HepG2 (cell line): ENCODE measurements at regions not wholly inside any gene's neighbourhood (a gene's known extent, or its start where the extent isn't known, plus 50 kb on each side); places are given as distances from the start of the nearest gene placed in this dataset.
"Not testable (repeated sequence)": the region's sequence is repeated elsewhere in the genome, so short reads cannot be mapped to it uniquely, and the experiment has no call there.

Experiments
- FOSL2 ChIP-seq: sonication (generic); formaldehyde crosslinking; IDR thresholded peaks from 2 replicates; pipeline ENCODE4 v1.4.0; 2020; ENCODE audit warnings: missing genetic modification reagents
- GLI4 ChIP-seq: sonication (generic); formaldehyde crosslinking; IDR thresholded peaks from 2 replicates; pipeline ENCODE4 v1.5.1; 2020; ENCODE audit warnings: missing genetic modification reagents, mild to moderate bottlenecking, moderate library complexity, borderline replicate concordance
- HDAC2 ChIP-seq: sonication (generic); formaldehyde crosslinking; IDR thresholded peaks from 2 replicates; pipeline ENCODE4 v1.4.0; 2020; ENCODE audit warnings: missing genetic modification reagents
- HNF4A ChIP-seq: sonication (generic); formaldehyde crosslinking; IDR thresholded peaks from 2 replicates; pipeline ENCODE4 v1.4.0; 2020; ENCODE audit warnings: missing genetic modification reagents
- HNRNPL ChIP-seq: fragments of 200-400 bp; formaldehyde crosslinking; IDR thresholded peaks from 2 replicates; pipeline ENCODE4 v1.6.1; 2017; ENCODE audit warnings: mild to moderate bottlenecking, low read depth, low read length
- SMAD1 ChIP-seq: sonication (generic); formaldehyde crosslinking; IDR thresholded peaks from 2 replicates; pipeline ENCODE4 v1.4.0; 2020; ENCODE audit warnings: missing genetic modification reagents, low read depth, mild to moderate bottlenecking, borderline replicate concordance
- ZFY ChIP-seq: sonication (generic); formaldehyde crosslinking; IDR thresholded peaks from 2 replicates; pipeline ENCODE4 v1.4.0; 2020; ENCODE audit warnings: missing genetic modification reagents
- ZNF34 ChIP-seq: sonication (generic); formaldehyde crosslinking; IDR thresholded peaks from 2 replicates; pipeline ENCODE4 v1.4.0; 2020; ENCODE audit warnings: mild to moderate bottlenecking, missing genetic modification reagents, borderline replicate concordance
- ZNF577 ChIP-seq: sonication (generic); formaldehyde crosslinking; IDR thresholded peaks from 2 replicates; pipeline ENCODE4 v1.4.0; 2020; ENCODE audit warnings: mild to moderate bottlenecking, low read depth, missing genetic modification reagents, borderline replicate concordance
- ZSCAN21 ChIP-seq: sonication (generic); formaldehyde crosslinking; IDR thresholded peaks from 2 replicates; pipeline ENCODE4 v1.8.0; 2022; ENCODE audit warnings: mild to moderate bottlenecking, missing genetic modification reagents, moderate library complexity, borderline replicate concordance
- ZZZ3 ChIP-seq: sonication (generic); formaldehyde crosslinking; IDR thresholded peaks from 2 replicates; pipeline ENCODE4 v1.4.0; 2020; ENCODE audit warnings: missing genetic modification reagents, mild to moderate bottlenecking, borderline replicate concordance
- TF ChIP-seq, protein P1 (sequence below): sonication (generic); formaldehyde crosslinking; IDR thresholded peaks from 2 replicates; pipeline ENCODE4 v1.8.1; 2022; ENCODE audit warnings: low read depth, mild to moderate bottlenecking, missing genetic modification reagents
- TF ChIP-seq, protein P2 (sequence below): sonication (generic); formaldehyde crosslinking; IDR thresholded peaks from 2 replicates; pipeline ENCODE4 v1.4.0; 2020; ENCODE audit warnings: missing genetic modification reagents, borderline replicate concordance
- TF ChIP-seq, protein P3 (sequence below), 2 experiments: sonication (generic) in 1 of 2; formaldehyde crosslinking in 1 of 2; IDR thresholded peaks; 2 replicates each; pipeline versions ENCODE4 v1.6.1 to v1.9.0; 2014 to 2022; ENCODE audit warnings: antibody characterized with exemption in 1 of 2, borderline replicate concordance in 1 of 2, inconsistent platforms in 1 of 2, low read depth in 1 of 2, missing genetic modification reagents in 1 of 2

DNA sequence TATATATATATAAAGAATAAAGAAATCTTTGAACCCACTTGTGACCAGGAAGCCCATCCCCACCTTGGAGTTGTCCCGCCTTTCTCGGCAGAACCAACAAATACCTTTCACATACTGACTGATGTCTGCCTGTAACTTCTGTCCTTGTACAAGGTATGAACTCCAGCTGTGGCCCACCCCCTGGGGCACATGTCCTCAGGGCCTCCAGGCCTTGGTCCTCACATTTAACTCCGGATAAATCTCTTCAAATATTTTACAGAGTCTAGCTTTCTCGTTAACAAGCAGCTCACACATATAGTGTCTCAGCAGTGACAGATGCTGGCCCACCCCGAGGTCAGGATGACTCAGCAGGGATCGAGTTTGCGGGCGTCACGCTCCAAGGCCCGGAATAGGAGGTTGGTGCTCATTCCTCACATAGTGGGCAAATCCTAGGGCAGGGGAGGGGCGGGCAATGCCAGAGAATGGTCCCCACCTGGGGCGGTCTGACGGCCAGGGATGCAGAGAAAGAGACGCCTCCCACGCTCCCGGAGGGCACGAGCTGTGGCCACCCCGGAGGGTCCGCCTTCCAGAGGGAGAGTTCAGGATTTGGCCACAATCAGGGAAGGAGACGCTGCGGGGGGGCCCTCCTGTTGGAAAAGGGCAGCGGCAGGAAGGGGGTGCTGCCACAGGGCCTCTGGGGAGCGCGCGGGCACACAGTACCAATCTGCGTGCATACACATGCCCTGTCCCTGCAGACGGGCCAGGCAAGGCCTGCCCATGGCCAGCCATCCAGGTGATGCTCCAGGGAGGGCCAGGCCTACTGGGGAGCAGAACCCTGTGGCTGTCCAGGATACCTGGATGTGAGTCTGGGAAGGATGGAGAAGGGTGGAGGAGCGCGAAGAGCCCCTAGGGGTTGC, 87.8 kb upstream of the METTL9 start (continued):
- TF ChIP-seq, protein P1, sequence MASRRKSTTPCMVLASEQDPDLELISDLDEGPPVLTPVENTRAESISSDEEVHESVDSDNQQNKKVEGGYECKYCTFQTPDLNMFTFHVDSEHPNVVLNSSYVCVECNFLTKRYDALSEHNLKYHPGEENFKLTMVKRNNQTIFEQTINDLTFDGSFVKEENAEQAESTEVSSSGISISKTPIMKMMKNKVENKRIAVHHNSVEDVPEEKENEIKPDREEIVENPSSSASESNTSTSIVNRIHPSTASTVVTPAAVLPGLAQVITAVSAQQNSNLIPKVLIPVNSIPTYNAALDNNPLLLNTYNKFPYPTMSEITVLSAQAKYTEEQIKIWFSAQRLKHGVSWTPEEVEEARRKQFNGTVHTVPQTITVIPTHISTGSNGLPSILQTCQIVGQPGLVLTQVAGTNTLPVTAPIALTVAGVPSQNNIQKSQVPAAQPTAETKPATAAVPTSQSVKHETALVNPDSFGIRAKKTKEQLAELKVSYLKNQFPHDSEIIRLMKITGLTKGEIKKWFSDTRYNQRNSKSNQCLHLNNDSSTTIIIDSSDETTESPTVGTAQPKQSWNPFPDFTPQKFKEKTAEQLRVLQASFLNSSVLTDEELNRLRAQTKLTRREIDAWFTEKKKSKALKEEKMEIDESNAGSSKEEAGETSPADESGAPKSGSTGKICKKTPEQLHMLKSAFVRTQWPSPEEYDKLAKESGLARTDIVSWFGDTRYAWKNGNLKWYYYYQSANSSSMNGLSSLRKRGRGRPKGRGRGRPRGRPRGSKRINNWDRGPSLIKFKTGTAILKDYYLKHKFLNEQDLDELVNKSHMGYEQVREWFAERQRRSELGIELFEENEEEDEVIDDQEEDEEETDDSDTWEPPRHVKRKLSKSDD (CRISPR knock-in tag) = peak; percentile 38; the same call in 1 of the 2 replicates
- TF ChIP-seq ZSCAN21 (CRISPR knock-in tag) (peak; percentile 50; the same call in 1 of the 2 replicates), ZNF577 (CRISPR knock-in tag) (peak; percentile 66; the same call in 1 of the 2 replicates), SMAD1 (CRISPR knock-in tag) (0 out of 2 replicates have a peak, but pooled peaks have one; percentile 79), HDAC2 (peak; percentile 53; the same call in 1 of the 2 replicates), GLI4 (CRISPR knock-in tag) (0 out of 2 replicates have a peak, but pooled peaks have one; percentile 11), ZFY (CRISPR knock-in tag) (peak; percentile 65; the same call in 1 of the 2 replicates), HNF4A (CRISPR knock-in tag) (peak; percentile 17; the same call in 1 of the 2 replicates), ZNF34 (CRISPR knock-in tag) (0 out of 2 replicates have a peak, but pooled peaks have one; percentile 9), HNRNPL (peak; percentile 90), FOSL2 (peak; percentile 91), ZZZ3 (CRISPR knock-in tag) (0 out of 2 replicates have a peak, but pooled peaks have one; percentile 17)
- TF ChIP-seq, protein P2, sequence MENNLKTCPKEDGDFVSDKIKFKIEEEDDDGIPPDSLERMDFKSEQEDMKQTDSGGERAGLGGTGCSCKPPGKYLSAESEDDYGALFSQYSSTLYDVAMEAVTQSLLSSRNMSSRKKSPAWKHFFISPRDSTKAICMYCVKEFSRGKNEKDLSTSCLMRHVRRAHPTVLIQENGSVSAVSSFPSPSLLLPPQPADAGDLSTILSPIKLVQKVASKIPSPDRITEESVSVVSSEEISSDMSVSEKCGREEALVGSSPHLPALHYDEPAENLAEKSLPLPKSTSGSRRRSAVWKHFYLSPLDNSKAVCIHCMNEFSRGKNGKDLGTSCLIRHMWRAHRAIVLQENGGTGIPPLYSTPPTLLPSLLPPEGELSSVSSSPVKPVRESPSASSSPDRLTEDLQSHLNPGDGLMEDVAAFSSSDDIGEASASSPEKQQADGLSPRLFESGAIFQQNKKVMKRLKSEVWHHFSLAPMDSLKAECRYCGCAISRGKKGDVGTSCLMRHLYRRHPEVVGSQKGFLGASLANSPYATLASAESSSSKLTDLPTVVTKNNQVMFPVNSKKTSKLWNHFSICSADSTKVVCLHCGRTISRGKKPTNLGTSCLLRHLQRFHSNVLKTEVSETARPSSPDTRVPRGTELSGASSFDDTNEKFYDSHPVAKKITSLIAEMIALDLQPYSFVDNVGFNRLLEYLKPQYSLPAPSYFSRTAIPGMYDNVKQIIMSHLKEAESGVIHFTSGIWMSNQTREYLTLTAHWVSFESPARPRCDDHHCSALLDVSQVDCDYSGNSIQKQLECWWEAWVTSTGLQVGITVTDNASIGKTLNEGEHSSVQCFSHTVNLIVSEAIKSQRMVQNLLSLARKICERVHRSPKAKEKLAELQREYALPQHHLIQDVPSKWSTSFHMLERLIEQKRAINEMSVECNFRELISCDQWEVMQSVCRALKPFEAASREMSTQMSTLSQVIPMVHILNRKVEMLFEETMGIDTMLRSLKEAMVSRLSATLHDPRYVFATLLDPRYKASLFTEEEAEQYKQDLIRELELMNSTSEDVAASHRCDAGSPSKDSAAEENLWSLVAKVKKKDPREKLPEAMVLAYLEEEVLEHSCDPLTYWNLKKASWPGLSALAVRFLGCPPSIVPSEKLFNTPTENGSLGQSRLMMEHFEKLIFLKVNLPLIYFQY (CRISPR knock-in tag) = peak; percentile 60; the same call in 1 of the 2 replicates
- TF ChIP-seq, protein P3, sequence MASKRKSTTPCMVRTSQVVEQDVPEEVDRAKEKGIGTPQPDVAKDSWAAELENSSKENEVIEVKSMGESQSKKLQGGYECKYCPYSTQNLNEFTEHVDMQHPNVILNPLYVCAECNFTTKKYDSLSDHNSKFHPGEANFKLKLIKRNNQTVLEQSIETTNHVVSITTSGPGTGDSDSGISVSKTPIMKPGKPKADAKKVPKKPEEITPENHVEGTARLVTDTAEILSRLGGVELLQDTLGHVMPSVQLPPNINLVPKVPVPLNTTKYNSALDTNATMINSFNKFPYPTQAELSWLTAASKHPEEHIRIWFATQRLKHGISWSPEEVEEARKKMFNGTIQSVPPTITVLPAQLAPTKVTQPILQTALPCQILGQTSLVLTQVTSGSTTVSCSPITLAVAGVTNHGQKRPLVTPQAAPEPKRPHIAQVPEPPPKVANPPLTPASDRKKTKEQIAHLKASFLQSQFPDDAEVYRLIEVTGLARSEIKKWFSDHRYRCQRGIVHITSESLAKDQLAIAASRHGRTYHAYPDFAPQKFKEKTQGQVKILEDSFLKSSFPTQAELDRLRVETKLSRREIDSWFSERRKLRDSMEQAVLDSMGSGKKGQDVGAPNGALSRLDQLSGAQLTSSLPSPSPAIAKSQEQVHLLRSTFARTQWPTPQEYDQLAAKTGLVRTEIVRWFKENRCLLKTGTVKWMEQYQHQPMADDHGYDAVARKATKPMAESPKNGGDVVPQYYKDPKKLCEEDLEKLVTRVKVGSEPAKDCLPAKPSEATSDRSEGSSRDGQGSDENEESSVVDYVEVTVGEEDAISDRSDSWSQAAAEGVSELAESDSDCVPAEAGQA (IDR thresholded peaks at IDR 0.05; ENCODE audit: low read depth) = not testable (repeated sequence)
- TF ChIP-seq, protein P3 (CRISPR knock-in tag; IDR thresholded peaks at IDR 0.05; ENCODE audit: borderline replicate concordance) = 0 out of 2 replicates have a peak, but pooled peaks have one; percentile 5
